ENCODE measurements at regions not wholly inside any gene's neighbourhood (a gene's known extent, or its start where the extent isn't known, plus 50 kb on each side); places are given as distances from the start of the nearest gene placed in this dataset.

- H3K36me3 ChIP-seq (ENCODE audit: insufficient read depth, low read length) = no peaks in the 10 kb centered on the region
Observed at GRCh38 chr19:30802424-30803013, 430.3 kb downstream of the ZNF536 start.

GRCh38 chr19:30799865-30800755 lies 427.9 kb downstream of the ZNF536 start:
- Histone ChIP-seq H3K4me1 (ENCODE audit: insufficient read depth, low read length) (peaks cover 13% of the 10 kb centered on the region), H3K36me3 (ENCODE audit: insufficient read depth, low read length) (no peaks in the 10 kb centered on the region), H3K9me3 (ENCODE audit: low read length) (no peaks in the 10 kb centered on the region), H2AFZ (ENCODE audit: low read depth, low read length) (no peak overlapping the region), H3K4me3 (ENCODE audit: low read length) (no peak overlapping the region), H3K27me3 (ENCODE audit: insufficient read depth, low read length) (peaks cover 6% of the 10 kb centered on the region)

More at GRCh38 chr19:30802424-30803013, 430.3 kb downstream of the ZNF536 start:
- Histone ChIP-seq H3K4me1 (ENCODE audit: insufficient read depth, low read length) (peaks cover 13% of the 10 kb centered on the region), H3K27me3 (ENCODE audit: insufficient read depth, low read length) (peaks cover 6% of the 10 kb centered on the region), H3K9me3 (ENCODE audit: low read length) (no peaks in the 10 kb centered on the region), H2AFZ (ENCODE audit: low read depth, low read length) (no peak overlapping the region), H3K4me3 (ENCODE audit: low read length) (no peak overlapping the region)

GRCh38 chr19:30795727-30796126 lies 423.5 kb downstream of the ZNF536 start:
- Histone ChIP-seq H2AFZ (ENCODE audit: low read depth, low read length) (no peak overlapping the region), H3K27me3 (ENCODE audit: insufficient read depth, low read length) (peaks cover 9% of the 10 kb centered on the region), H3K9me3 (ENCODE audit: low read length) (no peaks in the 10 kb centered on the region), H3K4me1 (ENCODE audit: insufficient read depth, low read length) (no peaks in the 10 kb centered on the region), H3K36me3 (ENCODE audit: insufficient read depth, low read length) (no peaks in the 10 kb centered on the region), H3K4me3 (ENCODE audit: low read length) (no peak overlapping the region)

GRCh38 chr19:30792561-30793505 lies 420.6 kb downstream of the ZNF536 start:
- Histone ChIP-seq H3K4me1 (ENCODE audit: insufficient read depth, low read length) (no peaks in the 10 kb centered on the region), H3K36me3 (ENCODE audit: insufficient read depth, low read length) (no peaks in the 10 kb centered on the region), H3K27me3 (ENCODE audit: insufficient read depth, low read length) (peaks cover 2% of the 10 kb centered on the region), H3K9me3 (ENCODE audit: low read length) (no peaks in the 10 kb centered on the region), H3K4me3 (ENCODE audit: low read length) (no peak overlapping the region), H2AFZ (ENCODE audit: low read depth, low read length) (no peak overlapping the region)

- Histone ChIP-seq H3K4me1 (ENCODE audit: insufficient read depth, low read length) (no peaks in the 10 kb centered on the region), H2AFZ (ENCODE audit: low read depth, low read length) (no peak overlapping the region), H3K27me3 (ENCODE audit: insufficient read depth, low read length) (peaks cover 2% of the 10 kb centered on the region), H3K9me3 (ENCODE audit: low read length) (no peaks in the 10 kb centered on the region), H3K36me3 (ENCODE audit: insufficient read depth, low read length) (no peaks in the 10 kb centered on the region), H3K4me3 (ENCODE audit: low read length) (no peak overlapping the region)
Observed at GRCh38 chr19:30791088-30791487, 418.9 kb downstream of the ZNF536 start.

GRCh38 chr19:30790056-30790680 lies 418.0 kb downstream of the ZNF536 start:
- H3K4me3 ChIP-seq (ENCODE audit: low read length) = no peak overlapping the region
- H3K27me3 ChIP-seq (ENCODE audit: insufficient read depth, low read length) = peaks cover 2% of the 10 kb centered on the region
- H3K4me1 ChIP-seq (ENCODE audit: insufficient read depth, low read length) = no peaks in the 10 kb centered on the region
- H3K36me3 ChIP-seq (ENCODE audit: insufficient read depth, low read length) = no peaks in the 10 kb centered on the region
- H3K9me3 ChIP-seq (ENCODE audit: low read length) = no peaks in the 10 kb centered on the region
- no peak overlapping the region for H2AFZ ChIP-seq (ENCODE audit: low read depth, low read length)

- no peak overlapping the region for H3K4me3 ChIP-seq (ENCODE audit: low read length)
- H3K36me3 ChIP-seq (ENCODE audit: insufficient read depth, low read length) = no peaks in the 10 kb centered on the region
- no peak overlapping the region for H2AFZ ChIP-seq (ENCODE audit: low read depth, low read length)
- no peaks in the 10 kb centered on the region for H3K4me1 ChIP-seq (ENCODE audit: insufficient read depth, low read length)
- peaks cover 2% of the 10 kb centered on the region for H3K27me3 ChIP-seq (ENCODE audit: insufficient read depth, low read length)
- H3K9me3 ChIP-seq (ENCODE audit: low read length) = no peaks in the 10 kb centered on the region
Observed at GRCh38 chr19:30788105-30788765, 416.1 kb downstream of the ZNF536 start.

- Histone ChIP-seq H3K27me3 (ENCODE audit: insufficient read depth, low read length) (no peaks in the 10 kb centered on the region), H3K9me3 (ENCODE audit: low read length) (no peaks in the 10 kb centered on the region), H3K4me3 (ENCODE audit: low read length) (no peak overlapping the region), H3K36me3 (ENCODE audit: insufficient read depth, low read length) (no peaks in the 10 kb centered on the region), H3K4me1 (ENCODE audit: insufficient read depth, low read length) (no peaks in the 10 kb centered on the region), H2AFZ (ENCODE audit: low read depth, low read length) (no peak overlapping the region)
Observed at GRCh38 chr19:30785458-30786137, 413.4 kb downstream of the ZNF536 start.

GRCh38 chr19:30784850-30785457 lies 412.8 kb downstream of the ZNF536 start:
- no peaks in the 10 kb centered on the region for H3K27me3 ChIP-seq (ENCODE audit: insufficient read depth, low read length)
- H3K4me1 ChIP-seq (ENCODE audit: insufficient read depth, low read length) = no peaks in the 10 kb centered on the region
- no peak overlapping the region for H3K4me3 ChIP-seq (ENCODE audit: low read length)
- no peak overlapping the region for H2AFZ ChIP-seq (ENCODE audit: low read depth, low read length)
- H3K9me3 ChIP-seq (ENCODE audit: low read length) = no peaks in the 10 kb centered on the region
- H3K36me3 ChIP-seq (ENCODE audit: insufficient read depth, low read length) = no peaks in the 10 kb centered on the region

GRCh38 chr19:30783936-30784335 lies 411.8 kb downstream of the ZNF536 start:
- Histone ChIP-seq H3K9me3 (ENCODE audit: low read length) (no peaks in the 10 kb centered on the region), H3K4me3 (ENCODE audit: low read length) (no peak overlapping the region), H3K36me3 (ENCODE audit: insufficient read depth, low read length) (no peaks in the 10 kb centered on the region), H3K4me1 (ENCODE audit: insufficient read depth, low read length) (no peaks in the 10 kb centered on the region), H3K27me3 (ENCODE audit: insufficient read depth, low read length) (no peaks in the 10 kb centered on the region), H2AFZ (ENCODE audit: low read depth, low read length) (no peak overlapping the region)

- Histone ChIP-seq H3K4me1 (ENCODE audit: insufficient read depth, low read length) (no peaks in the 10 kb centered on the region), H3K36me3 (ENCODE audit: insufficient read depth, low read length) (no peaks in the 10 kb centered on the region), H2AFZ (ENCODE audit: low read depth, low read length) (no peak overlapping the region), H3K4me3 (ENCODE audit: low read length) (no peak overlapping the region), H3K27me3 (ENCODE audit: insufficient read depth, low read length) (no peaks in the 10 kb centered on the region), H3K9me3 (ENCODE audit: low read length) (no peaks in the 10 kb centered on the region)
Observed at GRCh38 chr19:30783212-30783611, 411.0 kb downstream of the ZNF536 start.
